ENCODE measurements at regions not wholly inside any gene's neighbourhood (a gene's known extent, or its start where the extent isn't known, plus 50 kb on each side); places are given as distances from the start of the nearest gene placed in this dataset.

GRCh38 chr3:34207002-34207401, 408.6 kb downstream of the PDCD6IP start:
- H3K4me1 ChIP-seq (ENCODE audit: control insufficient read depth in 2 of 2, insufficient read depth in 2 of 2, low read length in 2 of 2), result peaks cover 0 to 3% of the 10 kb centered on the region in 2 donors
- no peak overlapping the region for H3K4me3 ChIP-seq (ENCODE audit: low read length in 2 of 2)
- H3K9me3 ChIP-seq (ENCODE audit: control insufficient read depth in 2 of 2, insufficient read depth in 1 of 2, low read length in 1 of 2), result no peaks in the 10 kb centered on the region
- WGBS, result 90% methylated on average over 2 of the region's 2 CpGs
- no peaks in the 10 kb centered on the region for H3K36me3 ChIP-seq (ENCODE audit: control insufficient read depth in 2 of 2, insufficient read depth in 2 of 2, low read length in 1 of 2)
- DNase-seq (ENCODE audit: low read depth in 6 of 9, low spot score in 9 of 9), result no peak
- no peaks in the 10 kb centered on the region for H3K27me3 ChIP-seq (ENCODE audit: control insufficient read depth in 2 of 2, insufficient read depth in 1 of 2, low read length in 1 of 2)
- H3K27ac ChIP-seq (ENCODE audit: low read depth in 1 of 2, low read length in 1 of 2), result no peak overlapping the region

GRCh38 chr3:34207806-34208205, 409.4 kb downstream of the PDCD6IP start:
- 92% methylated on average over 1 of the region's 1 CpG for WGBS
- Histone ChIP-seq H3K27ac (ENCODE audit: low read depth in 1 of 2, low read length in 1 of 2) (no peak overlapping the region), H3K4me1 (ENCODE audit: control insufficient read depth in 2 of 2, insufficient read depth in 2 of 2, low read length in 2 of 2) (peaks cover 0 to 3% of the 10 kb centered on the region in 2 donors), H3K9me3 (ENCODE audit: control insufficient read depth in 2 of 2, insufficient read depth in 1 of 2, low read length in 1 of 2) (no peaks in the 10 kb centered on the region), H3K4me3 (ENCODE audit: low read length in 2 of 2) (no peak overlapping the region), H3K27me3 (ENCODE audit: control insufficient read depth in 2 of 2, insufficient read depth in 1 of 2, low read length in 1 of 2) (no peaks in the 10 kb centered on the region), H3K36me3 (ENCODE audit: control insufficient read depth in 2 of 2, insufficient read depth in 2 of 2, low read length in 1 of 2) (no peaks in the 10 kb centered on the region)
- DNase-seq (ENCODE audit: low read depth in 6 of 9, low spot score in 9 of 9), result no peak

GRCh38 chr3:34212175-34212574, 413.7 kb downstream of the PDCD6IP start:
- Histone ChIP-seq H3K27me3 (ENCODE audit: control insufficient read depth in 2 of 2, insufficient read depth in 1 of 2, low read length in 1 of 2) (no peaks in the 10 kb centered on the region), H3K27ac (ENCODE audit: low read depth in 1 of 2, low read length in 1 of 2) (no peak overlapping the region)
- DNase-seq (ENCODE audit: low read depth in 6 of 9, low spot score in 9 of 9), result no peak

GRCh38 chr3:34212656-34213055, 414.2 kb downstream of the PDCD6IP start:
- Histone ChIP-seq H3K4me1 (ENCODE audit: control insufficient read depth in 2 of 2, insufficient read depth in 2 of 2, low read length in 2 of 2) (peaks cover 0 to 3% of the 10 kb centered on the region in 2 donors), H3K9me3 (ENCODE audit: control insufficient read depth in 2 of 2, insufficient read depth in 1 of 2, low read length in 1 of 2) (no peaks in the 10 kb centered on the region), H3K27ac (ENCODE audit: low read depth in 1 of 2, low read length in 1 of 2) (no peak overlapping the region), H3K27me3 (ENCODE audit: control insufficient read depth in 2 of 2, insufficient read depth in 1 of 2, low read length in 1 of 2) (no peaks in the 10 kb centered on the region), H3K4me3 (ENCODE audit: low read length in 2 of 2) (no peak overlapping the region), H3K36me3 (ENCODE audit: control insufficient read depth in 2 of 2, insufficient read depth in 2 of 2, low read length in 1 of 2) (no peaks in the 10 kb centered on the region)
- DNase-seq (ENCODE audit: low read depth in 6 of 9, low spot score in 9 of 9), result no peak
- WGBS, result 94% methylated on average over 4 of the region's 4 CpGs

More at GRCh38 chr3:34212175-34212574, 413.7 kb downstream of the PDCD6IP start:
- Histone ChIP-seq H3K9me3 (ENCODE audit: control insufficient read depth in 2 of 2, insufficient read depth in 1 of 2, low read length in 1 of 2) (no peaks in the 10 kb centered on the region), H3K4me3 (ENCODE audit: low read length in 2 of 2) (no peak overlapping the region), H3K36me3 (ENCODE audit: control insufficient read depth in 2 of 2, insufficient read depth in 2 of 2, low read length in 1 of 2) (no peaks in the 10 kb centered on the region), H3K4me1 (ENCODE audit: control insufficient read depth in 2 of 2, insufficient read depth in 2 of 2, low read length in 2 of 2) (peaks cover 0 to 3% of the 10 kb centered on the region in 2 donors)
- WGBS, result 66% methylated on average over 2 of the region's 2 CpGs

- Histone ChIP-seq H3K4me3 (ENCODE audit: low read length in 2 of 2) (no peak overlapping the region), H3K27ac (ENCODE audit: low read depth in 1 of 2, low read length in 1 of 2) (no peak overlapping the region), H3K4me1 (ENCODE audit: control insufficient read depth in 2 of 2, insufficient read depth in 2 of 2, low read length in 2 of 2) (no peaks in the 10 kb centered on the region), H3K9me3 (ENCODE audit: control insufficient read depth in 2 of 2, insufficient read depth in 1 of 2, low read length in 1 of 2) (no peaks in the 10 kb centered on the region), H3K36me3 (ENCODE audit: control insufficient read depth in 2 of 2, insufficient read depth in 2 of 2, low read length in 1 of 2) (no peaks in the 10 kb centered on the region), H3K27me3 (ENCODE audit: control insufficient read depth in 2 of 2, insufficient read depth in 1 of 2, low read length in 1 of 2) (no peaks in the 10 kb centered on the region)
- 90% methylated on average over 4 of the region's 4 CpGs for WGBS
- no peak for DNase-seq (ENCODE audit: low read depth in 6 of 9, low spot score in 9 of 9)
These were observed 415.0 kb downstream of the PDCD6IP start for GRCh38 chr3:34213478-34213877.

- Histone ChIP-seq H3K4me3 (ENCODE audit: low read length in 2 of 2) (no peak overlapping the region), H3K36me3 (ENCODE audit: control insufficient read depth in 2 of 2, insufficient read depth in 2 of 2, low read length in 1 of 2) (no peaks in the 10 kb centered on the region), H3K4me1 (ENCODE audit: control insufficient read depth in 2 of 2, insufficient read depth in 2 of 2, low read length in 2 of 2) (no peaks in the 10 kb centered on the region), H3K27me3 (ENCODE audit: control insufficient read depth in 2 of 2, insufficient read depth in 1 of 2, low read length in 1 of 2) (no peaks in the 10 kb centered on the region), H3K9me3 (ENCODE audit: control insufficient read depth in 2 of 2, insufficient read depth in 1 of 2, low read length in 1 of 2) (no peaks in the 10 kb centered on the region), H3K27ac (ENCODE audit: low read depth in 1 of 2, low read length in 1 of 2) (no peak overlapping the region)
- no peak for DNase-seq (ENCODE audit: low read depth in 6 of 9, low spot score in 9 of 9)
- 89% methylated on average over 9 of the region's 9 CpGs for whole genome bisulfite sequencing
These were observed 418.4 kb downstream of the PDCD6IP start for GRCh38 chr3:34216711-34217335.

- 98% methylated on average over 5 of the region's 5 CpGs for WGBS
- DNase-seq (ENCODE audit: low read depth in 6 of 9, low spot score in 9 of 9), result no peak
- Histone ChIP-seq H3K4me3 (ENCODE audit: low read length in 2 of 2) (no peak overlapping the region), H3K4me1 (ENCODE audit: control insufficient read depth in 2 of 2, insufficient read depth in 2 of 2, low read length in 2 of 2) (no peaks in the 10 kb centered on the region), H3K27me3 (ENCODE audit: control insufficient read depth in 2 of 2, insufficient read depth in 1 of 2, low read length in 1 of 2) (no peaks in the 10 kb centered on the region), H3K9me3 (ENCODE audit: control insufficient read depth in 2 of 2, insufficient read depth in 1 of 2, low read length in 1 of 2) (no peaks in the 10 kb centered on the region), H3K36me3 (ENCODE audit: control insufficient read depth in 2 of 2, insufficient read depth in 2 of 2, low read length in 1 of 2) (no peaks in the 10 kb centered on the region), H3K27ac (ENCODE audit: low read depth in 1 of 2, low read length in 1 of 2) (no peak overlapping the region)
These were observed 420.4 kb downstream of the PDCD6IP start for GRCh38 chr3:34218706-34219385.

GRCh38 chr3:34219556-34219955, 421.1 kb downstream of the PDCD6IP start:
- Histone ChIP-seq H3K4me1 (ENCODE audit: control insufficient read depth in 2 of 2, insufficient read depth in 2 of 2, low read length in 2 of 2) (no peaks in the 10 kb centered on the region), H3K36me3 (ENCODE audit: control insufficient read depth in 2 of 2, insufficient read depth in 2 of 2, low read length in 1 of 2) (no peaks in the 10 kb centered on the region), H3K27ac (ENCODE audit: low read depth in 1 of 2, low read length in 1 of 2) (no peak overlapping the region), H3K4me3 (ENCODE audit: low read length in 2 of 2) (no peak overlapping the region), H3K9me3 (ENCODE audit: control insufficient read depth in 2 of 2, insufficient read depth in 1 of 2, low read length in 1 of 2) (no peaks in the 10 kb centered on the region), H3K27me3 (ENCODE audit: control insufficient read depth in 2 of 2, insufficient read depth in 1 of 2, low read length in 1 of 2) (no peaks in the 10 kb centered on the region)
- DNase-seq (ENCODE audit: low read depth in 6 of 9, low spot score in 9 of 9), result no peak
- 98% methylated on average over 1 of the region's 1 CpG for WGBS

GRCh38 chr3:34225821-34226366, 427.5 kb downstream of the PDCD6IP start:
- WGBS, result 70% methylated on average over 3 of the region's 3 CpGs
- H3K4me1 ChIP-seq (ENCODE audit: control insufficient read depth in 2 of 2, insufficient read depth in 2 of 2, low read length in 2 of 2), result no peaks in the 10 kb centered on the region
- H3K36me3 ChIP-seq (ENCODE audit: control insufficient read depth in 2 of 2, insufficient read depth in 2 of 2, low read length in 1 of 2), result no peaks in the 10 kb centered on the region
- no peak for DNase-seq (ENCODE audit: low read depth in 6 of 9, low spot score in 9 of 9)
- H3K27me3 ChIP-seq (ENCODE audit: control insufficient read depth in 2 of 2, insufficient read depth in 1 of 2, low read length in 1 of 2), result no peaks in the 10 kb centered on the region
- no peak overlapping the region for H3K27ac ChIP-seq (ENCODE audit: low read depth in 1 of 2, low read length in 1 of 2)
- H3K9me3 ChIP-seq (ENCODE audit: control insufficient read depth in 2 of 2, insufficient read depth in 1 of 2, low read length in 1 of 2), result no peaks in the 10 kb centered on the region
- H3K4me3 ChIP-seq (ENCODE audit: low read length in 2 of 2), result no peak overlapping the region
